ENCODE measurements at regions not wholly inside any gene's neighbourhood (a gene's known extent, or its start where the extent isn't known, plus 50 kb on each side); places are given as distances from the start of the nearest gene placed in this dataset.
"Not testable (repeated sequence)": the region's sequence is repeated elsewhere in the genome, so short reads cannot be mapped to it uniquely, and the experiment has no call there.

DNA sequence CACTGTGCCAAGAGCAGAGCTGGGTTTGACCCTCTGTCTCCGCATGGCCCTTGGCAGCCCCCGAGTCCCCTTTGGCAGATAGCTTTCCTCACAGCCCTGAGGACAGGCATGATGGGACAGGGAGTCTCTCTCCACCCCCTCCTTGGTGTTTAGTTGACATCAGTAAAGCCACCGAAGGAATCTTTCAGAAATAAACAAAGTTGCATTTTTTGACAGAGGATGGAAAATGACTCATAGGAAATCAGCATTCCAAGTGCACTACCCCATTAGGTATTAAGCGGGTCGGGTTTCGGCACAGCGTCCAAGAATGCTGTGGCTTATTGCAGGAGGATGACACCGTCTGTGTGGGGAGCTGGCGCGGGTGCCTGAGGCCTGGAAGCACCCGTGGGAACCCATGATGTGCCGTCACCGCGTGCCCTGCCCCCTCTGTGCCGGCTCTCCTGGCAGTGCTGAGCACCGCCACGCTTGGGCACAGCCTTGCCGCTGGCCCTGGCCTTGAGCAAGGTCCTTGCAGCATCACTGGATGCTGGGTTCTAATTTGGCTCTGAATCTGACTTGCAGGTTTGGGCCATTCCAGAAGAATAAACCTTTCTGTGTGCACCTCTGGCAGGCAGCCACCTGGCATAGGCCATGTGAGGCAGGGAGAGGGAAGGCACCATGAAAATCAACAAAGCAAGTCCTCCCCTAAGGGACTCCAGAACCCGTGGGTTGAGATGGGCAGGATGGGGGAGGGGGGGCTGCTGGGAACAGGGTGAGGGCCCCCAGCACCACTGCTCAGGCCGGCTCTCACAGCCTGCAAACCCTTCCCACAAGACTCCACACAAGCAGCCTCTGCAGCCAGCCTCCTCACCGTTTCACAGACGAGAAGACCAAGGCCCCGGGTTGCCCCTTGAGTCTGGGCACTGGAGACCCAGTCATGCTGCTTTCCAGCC is 50.5 kb upstream of the ZNF469 start:
- no peak for TF ChIP-seq POLR2A (IDR thresholded peaks at IDR 0.05)
- TF ChIP-seq, protein P1, sequence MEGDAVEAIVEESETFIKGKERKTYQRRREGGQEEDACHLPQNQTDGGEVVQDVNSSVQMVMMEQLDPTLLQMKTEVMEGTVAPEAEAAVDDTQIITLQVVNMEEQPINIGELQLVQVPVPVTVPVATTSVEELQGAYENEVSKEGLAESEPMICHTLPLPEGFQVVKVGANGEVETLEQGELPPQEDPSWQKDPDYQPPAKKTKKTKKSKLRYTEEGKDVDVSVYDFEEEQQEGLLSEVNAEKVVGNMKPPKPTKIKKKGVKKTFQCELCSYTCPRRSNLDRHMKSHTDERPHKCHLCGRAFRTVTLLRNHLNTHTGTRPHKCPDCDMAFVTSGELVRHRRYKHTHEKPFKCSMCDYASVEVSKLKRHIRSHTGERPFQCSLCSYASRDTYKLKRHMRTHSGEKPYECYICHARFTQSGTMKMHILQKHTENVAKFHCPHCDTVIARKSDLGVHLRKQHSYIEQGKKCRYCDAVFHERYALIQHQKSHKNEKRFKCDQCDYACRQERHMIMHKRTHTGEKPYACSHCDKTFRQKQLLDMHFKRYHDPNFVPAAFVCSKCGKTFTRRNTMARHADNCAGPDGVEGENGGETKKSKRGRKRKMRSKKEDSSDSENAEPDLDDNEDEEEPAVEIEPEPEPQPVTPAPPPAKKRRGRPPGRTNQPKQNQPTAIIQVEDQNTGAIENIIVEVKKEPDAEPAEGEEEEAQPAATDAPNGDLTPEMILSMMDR (IDR thresholded peaks at IDR 0.05), result no peak
- no peaks in the 10 kb centered on the region for H3K9me3 ChIP-seq
- peak; percentile 47 to 79 (median 64) for DNase-seq
- H3K4me1 ChIP-seq, result peaks cover 9% of the 10 kb centered on the region
- H3K27ac ChIP-seq, result peak overlapping the region in 3 of 4 donors; percentile 38 to 54 (median 42)
- H3K4me3 ChIP-seq, result no peak overlapping the region
- intact Hi-C loops (cut with DNase I), result no loop called here
- no peaks in the 10 kb centered on the region for H3K27me3 ChIP-seq
- 51 to 59% methylated on average over 4 to 23 of the region's 23 CpGs for WGBS, 2 donors
- H3K36me3 ChIP-seq (replicated peaks in 1 of 2; ENCODE audit: insufficient read depth in 1 of 2, low read depth in 2 of 2), result no peaks in the 10 kb centered on the region
- ATAC-seq, result peak; percentile 74

DNA sequence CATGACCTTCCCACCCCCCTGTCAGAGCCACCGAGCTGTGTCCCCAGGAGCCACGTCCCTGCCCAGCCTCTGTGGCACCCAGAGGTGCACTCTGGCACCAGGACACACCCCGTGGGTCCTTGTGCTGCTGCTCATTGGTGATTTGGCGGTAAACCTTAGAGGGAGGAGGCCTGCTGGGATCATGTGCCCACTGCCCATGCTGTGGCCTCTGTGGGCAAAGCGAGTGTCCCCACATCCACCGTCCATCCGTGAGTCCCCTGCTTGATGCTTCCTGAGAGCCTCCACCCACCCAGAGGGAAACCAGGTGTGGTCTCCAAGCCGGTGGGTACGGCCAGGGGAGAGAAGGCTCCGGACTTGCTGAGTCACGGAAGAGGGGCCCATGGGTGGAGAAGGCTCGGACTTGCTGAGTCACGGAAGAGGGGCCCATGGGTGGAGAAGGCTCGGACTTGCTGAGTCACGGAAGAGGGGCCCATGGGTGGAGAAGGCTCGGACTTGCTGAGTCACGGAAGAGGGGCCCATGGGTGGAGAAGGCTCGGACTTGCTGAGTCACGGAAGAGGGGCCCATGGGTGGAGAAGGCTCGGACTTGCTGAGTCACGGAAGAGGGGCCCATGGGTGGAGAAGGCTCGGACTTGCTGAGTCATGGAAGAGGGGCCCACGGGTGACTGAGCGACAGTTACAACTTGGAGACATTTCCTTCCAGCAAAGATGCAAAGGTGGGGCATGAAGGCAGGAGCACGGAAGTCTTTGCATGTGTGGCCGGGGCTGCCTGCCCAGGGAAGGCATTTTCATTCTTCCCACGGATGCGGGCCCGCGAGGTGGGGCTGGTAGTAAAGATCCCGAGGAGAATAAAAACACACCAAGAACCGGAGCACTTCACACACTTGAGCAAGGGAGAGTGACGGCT is 49.6 kb upstream of the ZNF469 start:
- intact Hi-C loops (cut with DNase I); H3K4me3 ChIP-seq; H3K36me3 ChIP-seq (replicated peaks in 1 of 2; ENCODE audit: insufficient read depth in 1 of 2, low read depth in 2 of 2); H3K27me3 ChIP-seq; ATAC-seq; H3K9me3 ChIP-seq; DNase-seq; H3K4me1 ChIP-seq: not testable (repeated sequence)
- WGBS, 2 donors, result 55 to 56% methylated on average over 7 to 21 of the region's 33 CpGs
- peak overlapping the region in 1 of 4 donors; percentile 42 for H3K27ac ChIP-seq
